GM21737 (cell line): ENCODE measurements at regions not wholly inside any gene's neighbourhood (a gene's known extent, or its start where the extent isn't known, plus 50 kb on each side); places are given as distances from the start of the nearest gene placed in this dataset.

ENCODE experiments used
- ATAC-seq: cut with Tn5 transposase; IDR thresholded peaks from one replicate; pipeline ENCODE4 v1.9.1; 2021; ENCODE audit warnings: mild to moderate bottlenecking, moderate library complexity; ENCODE audit not compliant: unreplicated experiment

GRCh38 chr12:124184456-124184855, 110.4 kb upstream of the RFLNA start:
- ATAC-seq = no peak

- no peak for ATAC-seq
Observed at GRCh38 chr12:124185971-124186686, 108.8 kb upstream of the RFLNA start.

- ATAC-seq = no peak
Observed at GRCh38 chr12:124188084-124188483, 106.8 kb upstream of the RFLNA start.

GRCh38 chr12:124188561-124189405, 106.1 kb upstream of the RFLNA start:
- ATAC-seq = no peak

GRCh38 chr12:124190312-124191023, 104.4 kb upstream of the RFLNA start:
- no peak for ATAC-seq

GRCh38 chr12:124191024-124191359, 103.9 kb upstream of the RFLNA start:
- no peak for ATAC-seq

- no peak for ATAC-seq
Observed at GRCh38 chr12:124191966-124192365, 102.9 kb upstream of the RFLNA start.

GRCh38 chr12:124194264-124194892, 100.5 kb upstream of the RFLNA start:
- ATAC-seq = no peak

GRCh38 chr12:124194893-124195566, 99.9 kb upstream of the RFLNA start:
- ATAC-seq = no peak

- ATAC-seq = no peak
Observed at GRCh38 chr12:124195567-124195942, 99.3 kb upstream of the RFLNA start.

- ATAC-seq = no peak
Observed at GRCh38 chr12:124196236-124196635, 98.7 kb upstream of the RFLNA start.

- ATAC-seq = no peak
Observed at GRCh38 chr12:124201248-124201647, 93.6 kb upstream of the RFLNA start.

GRCh38 chr12:124203176-124203575, 91.7 kb upstream of the RFLNA start:
- ATAC-seq = no peak

- ATAC-seq = no peak
Observed at GRCh38 chr12:124205405-124205804, 89.5 kb upstream of the RFLNA start.

- no peak for ATAC-seq
Observed at GRCh38 chr12:124207049-124207448, 87.8 kb upstream of the RFLNA start.

- no peak for ATAC-seq
Observed at GRCh38 chr12:124207617-124208016, 87.3 kb upstream of the RFLNA start.

GRCh38 chr12:124208489-124208888, 86.4 kb upstream of the RFLNA start:
- no peak for ATAC-seq

GRCh38 chr12:124210991-124211577, 83.8 kb upstream of the RFLNA start:
- no peak for ATAC-seq

- no peak for ATAC-seq
Observed at GRCh38 chr12:124211753-124212152, 83.1 kb upstream of the RFLNA start.

GRCh38 chr12:124213666-124214347, 81.1 kb upstream of the RFLNA start:
- ATAC-seq = no peak
